Activated naive CD8-positive, alpha-beta T cell treated with anti-CD3 and anti-CD28 coated beads for 36 hours (primary cell): ENCODE measurements at regions not wholly inside any gene's neighbourhood (a gene's known extent, or its start where the extent isn't known, plus 50 kb on each side); places are given as distances from the start of the nearest gene placed in this dataset.

Experiments
- DNase-seq: peaks from one replicate; pipeline ENCODE4 v3.0.0; 2021
- H3K27ac Mint-ChIP-seq: one replicate; pipeline ENCODE4 v1.8.0; 2022; ENCODE audit warnings: mild to moderate bottlenecking, moderate library complexity, mixed read lengths
- H3K27me3 Mint-ChIP-seq: one replicate; pipeline ENCODE4 v1.8.0; 2022; ENCODE audit warnings: mild to moderate bottlenecking, mixed read lengths
- H3K36me3 Mint-ChIP-seq: one replicate; pipeline ENCODE4 v1.8.0; 2021; ENCODE audit warnings: mild to moderate bottlenecking, mixed read lengths
- H3K4me1 Mint-ChIP-seq: one replicate; pipeline ENCODE4 v1.8.0; 2021; ENCODE audit warnings: mixed read lengths
- H3K4me3 Mint-ChIP-seq: one replicate; pipeline ENCODE4 v1.8.0; 2022; ENCODE audit warnings: mild to moderate bottlenecking, moderate library complexity, mixed read lengths
- H3K9me3 Mint-ChIP-seq: one replicate; pipeline ENCODE4 v1.8.0; 2022; ENCODE audit warnings: mixed read lengths

DNA sequence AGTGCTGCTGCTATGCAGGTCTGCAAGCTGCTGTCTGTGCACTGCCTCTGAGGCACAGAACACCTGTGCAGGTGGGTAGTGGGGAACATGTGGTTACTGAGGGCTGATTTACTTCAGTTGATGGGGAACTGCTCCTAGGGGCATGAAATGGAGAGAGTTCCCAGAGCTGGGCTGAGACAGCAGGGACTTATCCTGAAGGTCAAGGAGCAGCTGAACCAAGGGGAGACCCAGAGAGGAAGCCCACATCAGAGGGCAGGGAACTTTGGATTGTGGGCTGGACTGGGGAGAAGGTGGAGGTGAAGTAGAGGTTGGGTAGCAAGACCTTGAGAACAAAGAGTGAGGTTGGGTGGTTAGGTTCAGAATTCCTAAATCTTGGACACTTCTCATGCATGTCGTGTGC, 311.9 kb downstream of the AACS start:
- Mint-ChIP-seq H3K27ac (no peak overlapping the region), H3K27me3 (no peaks in the 10 kb centered on the region), H3K4me3 (no peak overlapping the region), H3K4me1 (no peaks in the 10 kb centered on the region), H3K9me3 (no peaks in the 10 kb centered on the region), H3K36me3 (no peaks in the 10 kb centered on the region)
- DNase-seq, result no peak

DNA sequence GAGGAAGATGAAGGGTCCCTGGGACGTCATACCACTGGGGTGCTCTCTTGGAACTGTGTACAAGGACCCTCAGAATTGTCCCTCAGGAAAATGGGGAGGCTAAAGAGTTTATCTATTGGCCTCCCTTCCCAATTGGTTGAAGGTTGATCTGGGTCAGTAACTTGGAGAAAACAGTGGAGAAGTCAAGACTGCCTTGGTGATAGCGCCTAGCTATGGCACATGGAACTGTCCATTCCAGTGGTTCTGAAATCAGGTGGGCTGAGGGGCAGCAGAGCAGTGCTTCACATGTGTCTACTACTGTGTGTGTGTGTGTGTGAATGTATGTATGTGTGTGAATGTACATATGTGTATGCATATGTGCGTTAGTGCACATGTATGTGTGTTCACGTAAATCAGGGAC, 316.1 kb downstream of the AACS start:
- no peak overlapping the region for H3K27ac Mint-ChIP-seq
- no peaks in the 10 kb centered on the region for H3K9me3 Mint-ChIP-seq
- H3K27me3 Mint-ChIP-seq, result peaks cover 4% of the 10 kb centered on the region
- no peak overlapping the region for H3K4me3 Mint-ChIP-seq
- H3K4me1 Mint-ChIP-seq, result no peaks in the 10 kb centered on the region
- H3K36me3 Mint-ChIP-seq, result no peaks in the 10 kb centered on the region
- DNase-seq, result no peak

DNA sequence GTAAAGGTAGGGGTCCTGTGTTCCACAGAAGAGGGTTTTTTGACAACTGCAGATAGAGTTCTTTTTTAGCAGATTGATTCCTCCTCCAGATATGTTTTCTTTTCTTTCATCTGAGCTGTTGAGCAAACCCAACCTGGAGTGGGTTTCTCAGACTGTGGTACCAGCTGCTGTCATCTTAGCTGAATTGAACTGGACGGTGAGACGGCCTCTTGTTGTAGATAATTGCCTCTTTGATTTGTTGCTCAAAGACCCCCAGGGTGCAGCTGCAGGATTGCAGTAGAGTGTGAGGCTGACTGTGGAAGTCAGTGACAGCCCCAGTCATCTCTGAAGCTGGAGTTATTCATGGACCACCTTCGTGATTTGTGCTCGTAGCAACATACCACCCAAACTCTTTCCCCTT, 317.7 kb downstream of the AACS start:
- Mint-ChIP-seq H3K4me3 (no peak overlapping the region), H3K27me3 (peaks cover 9% of the 10 kb centered on the region), H3K4me1 (no peaks in the 10 kb centered on the region), H3K9me3 (no peaks in the 10 kb centered on the region), H3K27ac (no peak overlapping the region), H3K36me3 (no peaks in the 10 kb centered on the region)
- no peak for DNase-seq

DNA sequence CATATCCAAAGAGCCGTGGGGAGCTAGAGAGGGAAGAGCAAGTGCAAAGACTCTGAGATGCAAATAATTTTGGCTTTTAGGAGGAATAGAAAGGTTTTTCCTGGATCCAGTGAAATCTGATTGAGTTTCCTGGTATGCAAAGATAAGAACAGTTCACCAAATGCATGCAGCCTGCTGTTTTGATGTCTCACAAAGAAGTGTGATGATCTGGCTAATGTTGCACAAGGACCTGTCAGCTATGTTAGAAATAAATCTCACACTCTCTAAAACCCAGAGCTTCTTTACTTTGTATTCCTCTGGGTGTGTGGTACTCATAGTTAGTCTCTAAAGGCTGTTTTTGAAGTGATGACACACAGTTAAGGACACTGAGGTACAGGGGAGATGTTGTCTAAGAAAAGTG, 321.4 kb downstream of the AACS start:
- Mint-ChIP-seq H3K9me3 (no peaks in the 10 kb centered on the region), H3K27ac (no peak overlapping the region), H3K36me3 (no peaks in the 10 kb centered on the region), H3K27me3 (peaks cover 16% of the 10 kb centered on the region), H3K4me1 (no peaks in the 10 kb centered on the region), H3K4me3 (no peak overlapping the region)
- no peak for DNase-seq

DNA sequence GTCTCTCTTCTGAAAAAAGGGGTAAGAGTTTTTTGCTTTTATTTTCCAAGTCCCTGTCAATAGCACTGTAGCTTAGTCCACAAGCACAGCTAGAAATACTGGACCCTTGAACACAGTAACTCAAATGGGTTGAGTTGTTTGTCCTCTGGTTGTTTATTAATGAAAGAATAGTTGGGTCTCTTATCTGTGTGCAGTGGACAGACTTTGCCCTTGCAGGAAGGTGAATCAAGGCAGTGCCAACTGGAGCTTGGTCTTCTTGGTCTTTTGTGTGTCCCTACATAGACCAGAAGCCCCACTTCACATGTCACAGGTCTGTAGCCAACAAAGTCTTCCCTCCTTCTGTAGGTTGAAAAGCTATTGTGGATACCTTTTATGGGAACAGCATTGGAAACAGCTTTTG, 322.0 kb downstream of the AACS start:
- Mint-ChIP-seq H3K9me3 (no peaks in the 10 kb centered on the region), H3K27ac (no peak overlapping the region), H3K4me1 (no peaks in the 10 kb centered on the region)

DNA sequence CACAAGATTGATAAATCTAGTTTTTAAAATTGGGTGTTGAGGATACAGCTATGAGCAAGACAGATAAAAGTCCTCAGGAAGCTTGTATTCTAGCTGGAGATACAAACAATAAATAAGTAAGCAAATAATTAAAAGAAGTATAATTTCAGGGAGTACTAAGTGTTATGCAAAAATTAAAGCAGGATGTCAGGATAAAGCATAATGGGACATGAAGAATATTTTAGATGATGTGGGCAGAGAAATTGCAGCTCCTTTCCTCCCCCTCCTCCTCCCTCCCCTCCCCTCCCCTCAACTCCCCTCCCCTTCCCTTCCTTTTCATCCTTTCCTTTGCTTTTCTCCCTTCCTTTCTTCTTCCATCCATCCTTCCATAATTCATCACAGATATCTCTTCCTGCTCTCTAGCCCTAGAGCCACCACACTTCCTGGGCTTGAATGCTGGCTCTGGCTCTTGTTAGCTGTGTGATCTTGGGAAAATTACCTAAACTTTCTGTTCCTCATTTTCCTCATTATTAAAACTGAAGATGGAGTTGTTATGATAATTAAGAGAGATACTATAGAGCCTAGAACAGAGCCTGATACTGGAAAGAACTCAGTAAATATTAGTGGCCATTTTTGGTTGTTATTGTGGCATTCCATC, 323.9 kb downstream of the AACS start:
- no peak overlapping the region for H3K4me3 Mint-ChIP-seq
- H3K4me1 Mint-ChIP-seq, result no peaks in the 10 kb centered on the region
- H3K27me3 Mint-ChIP-seq, result peaks cover 23% of the 10 kb centered on the region
- H3K36me3 Mint-ChIP-seq, result no peaks in the 10 kb centered on the region
- H3K9me3 Mint-ChIP-seq, result no peaks in the 10 kb centered on the region
- no peak overlapping the region for H3K27ac Mint-ChIP-seq
- no peak for DNase-seq

More for the DNA sequence above, 322.0 kb downstream of the AACS start:
- no peak for DNase-seq
- peaks cover 16% of the 10 kb centered on the region for H3K27me3 Mint-ChIP-seq
- no peak overlapping the region for H3K4me3 Mint-ChIP-seq
- no peaks in the 10 kb centered on the region for H3K36me3 Mint-ChIP-seq

DNA sequence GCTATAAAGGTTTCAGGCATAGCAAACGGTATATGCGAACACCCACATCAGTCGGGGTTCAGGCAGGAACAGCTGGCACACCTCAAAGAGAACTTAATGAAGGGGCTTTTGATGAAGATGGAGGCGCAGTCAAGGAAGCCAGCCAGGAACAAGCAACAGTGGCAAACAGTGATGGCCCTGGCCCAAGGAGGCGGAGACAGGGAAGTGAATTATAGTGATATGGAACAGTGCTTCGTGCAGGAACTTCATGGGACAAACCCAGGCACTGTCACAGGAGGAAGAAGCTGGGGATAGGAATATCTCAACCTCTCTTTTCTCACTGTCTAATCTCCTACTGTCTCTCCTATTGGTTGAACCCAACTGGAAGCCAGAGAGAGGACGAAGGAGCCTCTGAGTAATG, 328.3 kb downstream of the AACS start:
- no peaks in the 10 kb centered on the region for H3K9me3 Mint-ChIP-seq
- H3K36me3 Mint-ChIP-seq, result no peaks in the 10 kb centered on the region
- DNase-seq, result no peak
- no peaks in the 10 kb centered on the region for H3K4me1 Mint-ChIP-seq
- H3K4me3 Mint-ChIP-seq, result no peak overlapping the region
- no peak overlapping the region for H3K27ac Mint-ChIP-seq
- peaks cover 13% of the 10 kb centered on the region for H3K27me3 Mint-ChIP-seq

DNA sequence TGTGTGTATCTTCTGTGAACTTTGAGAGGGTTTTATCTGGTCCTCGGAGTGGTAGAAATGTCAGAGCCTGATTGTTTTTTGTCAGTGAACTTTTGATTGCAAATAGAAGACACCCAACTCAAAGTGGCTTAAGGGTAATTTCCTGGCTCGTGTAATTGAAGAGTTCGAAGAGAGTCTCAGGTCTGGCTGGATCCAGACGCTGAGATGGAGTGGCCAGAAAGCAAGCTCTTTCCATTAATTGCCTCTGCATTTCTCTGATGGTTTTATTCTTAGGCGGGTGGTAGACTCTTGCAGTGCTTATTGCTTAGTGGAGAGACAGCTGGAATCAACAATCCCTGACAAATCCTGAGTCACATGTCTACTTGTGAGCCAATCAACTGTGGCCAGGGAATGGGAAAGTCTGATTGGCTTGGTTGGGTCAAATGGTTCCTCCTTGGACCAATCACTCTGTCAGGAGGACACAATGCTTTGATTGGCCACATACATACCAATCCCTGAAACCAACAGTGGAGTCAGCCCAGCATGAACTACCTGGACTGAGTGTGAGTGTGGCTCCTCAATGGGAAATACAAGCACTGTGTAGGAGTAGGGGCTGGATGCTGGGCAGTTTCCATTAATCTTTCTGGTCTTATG, 330.5 kb downstream of the AACS start:
- Mint-ChIP-seq H3K27me3 (peaks cover 10% of the 10 kb centered on the region), H3K9me3 (no peaks in the 10 kb centered on the region), H3K27ac (no peak overlapping the region), H3K4me1 (no peaks in the 10 kb centered on the region), H3K36me3 (no peaks in the 10 kb centered on the region), H3K4me3 (no peak overlapping the region)
- no peak for DNase-seq

DNA sequence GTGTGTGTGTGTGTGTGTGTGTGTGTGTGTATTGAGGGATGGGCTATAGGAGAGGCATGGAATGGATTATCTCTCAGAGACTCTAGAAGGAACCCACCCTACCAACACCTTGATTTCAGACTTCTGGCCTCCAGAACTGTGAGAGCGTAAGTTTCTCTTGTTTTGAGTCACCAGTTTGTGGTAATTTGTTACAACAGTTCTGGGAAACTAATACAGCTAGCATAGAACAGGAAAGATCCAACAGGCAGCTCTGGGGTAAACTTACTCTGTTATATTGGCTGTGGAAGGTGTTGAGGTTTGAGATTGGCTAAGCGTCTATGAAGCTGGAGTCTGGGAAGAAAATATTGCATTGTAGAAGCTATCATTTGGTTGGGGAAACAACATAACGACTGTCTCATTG, 334.3 kb downstream of the AACS start:
- Mint-ChIP-seq H3K9me3 (peaks cover 1% of the 10 kb centered on the region), H3K27ac (no peak overlapping the region), H3K4me3 (no peak overlapping the region), H3K27me3 (peaks cover 9% of the 10 kb centered on the region), H3K4me1 (no peaks in the 10 kb centered on the region), H3K36me3 (no peaks in the 10 kb centered on the region)
- DNase-seq, result no peak

DNA sequence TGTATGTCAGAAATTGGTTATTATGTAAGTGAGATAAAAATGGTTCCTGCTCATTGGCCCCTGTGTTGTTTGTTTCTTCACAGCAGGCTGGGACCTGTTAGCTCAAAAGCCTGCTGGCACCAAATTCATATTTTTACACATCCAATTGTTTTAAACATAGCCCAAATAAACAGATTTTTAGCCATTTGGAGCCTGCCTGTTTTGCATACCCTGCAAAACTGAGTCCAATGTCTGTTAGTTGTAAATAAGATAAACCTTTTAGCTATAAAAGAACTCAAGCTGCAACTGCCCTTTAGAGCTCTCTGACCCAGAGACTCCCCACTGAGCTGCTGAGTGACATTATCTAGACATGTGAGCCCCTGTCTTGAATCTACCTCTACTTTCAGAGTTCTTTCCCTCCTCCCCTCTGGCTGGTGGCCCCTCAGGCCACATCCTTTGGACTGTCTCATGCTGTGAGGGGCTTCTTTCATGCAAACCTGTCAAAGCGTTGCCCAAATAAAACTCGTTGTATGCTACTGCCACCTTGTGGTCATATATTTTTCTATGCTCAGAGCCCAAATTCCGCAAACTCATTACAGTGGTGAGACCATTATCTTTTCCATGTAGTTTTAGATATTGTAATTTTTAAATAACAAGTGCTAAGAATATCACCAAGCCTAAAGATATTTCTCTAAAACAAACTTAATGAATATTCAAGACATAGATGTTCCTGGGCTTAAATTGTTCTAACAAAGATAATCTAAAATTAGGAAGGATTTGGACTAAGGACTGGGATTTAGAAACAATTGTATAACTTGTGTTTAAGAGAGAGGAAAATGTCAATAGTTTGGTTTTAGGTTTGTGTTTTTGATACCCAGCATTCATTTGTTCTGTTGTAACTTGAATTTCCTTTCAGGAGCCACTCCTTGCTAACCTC, 337.9 kb downstream of the AACS start:
- Mint-ChIP-seq H3K36me3 (no peaks in the 10 kb centered on the region), H3K27me3 (peaks cover 9% of the 10 kb centered on the region), H3K4me3 (no peak overlapping the region), H3K9me3 (peaks cover 1% of the 10 kb centered on the region), H3K4me1 (no peaks in the 10 kb centered on the region), H3K27ac (no peak overlapping the region)
- DNase-seq, result no peak

DNA sequence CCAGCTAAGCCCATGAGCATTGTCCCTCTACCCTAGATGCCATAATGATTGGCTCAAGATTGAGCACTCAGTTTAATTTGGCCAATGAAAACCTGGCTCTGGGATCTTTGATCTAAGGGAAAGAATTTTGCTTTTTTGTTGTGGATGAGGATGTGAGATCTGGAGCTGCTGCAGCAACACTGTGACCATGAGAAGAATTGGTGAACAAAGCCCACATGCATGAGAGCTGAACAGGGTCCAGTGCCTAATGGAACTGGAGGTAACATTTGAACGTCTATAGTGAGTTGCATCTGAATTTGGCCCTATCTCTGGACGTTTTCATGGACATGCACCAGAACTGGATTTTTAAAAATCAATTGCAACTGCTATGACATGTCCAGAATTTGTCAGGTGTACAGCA, 338.6 kb downstream of the AACS start:
- H3K27me3 Mint-ChIP-seq, result peaks cover 9% of the 10 kb centered on the region
- H3K9me3 Mint-ChIP-seq, result peaks cover 1% of the 10 kb centered on the region
- H3K27ac Mint-ChIP-seq, result no peak overlapping the region
- no peak for DNase-seq
- H3K4me3 Mint-ChIP-seq, result no peak overlapping the region
- H3K4me1 Mint-ChIP-seq, result no peaks in the 10 kb centered on the region
- H3K36me3 Mint-ChIP-seq, result no peaks in the 10 kb centered on the region

DNA sequence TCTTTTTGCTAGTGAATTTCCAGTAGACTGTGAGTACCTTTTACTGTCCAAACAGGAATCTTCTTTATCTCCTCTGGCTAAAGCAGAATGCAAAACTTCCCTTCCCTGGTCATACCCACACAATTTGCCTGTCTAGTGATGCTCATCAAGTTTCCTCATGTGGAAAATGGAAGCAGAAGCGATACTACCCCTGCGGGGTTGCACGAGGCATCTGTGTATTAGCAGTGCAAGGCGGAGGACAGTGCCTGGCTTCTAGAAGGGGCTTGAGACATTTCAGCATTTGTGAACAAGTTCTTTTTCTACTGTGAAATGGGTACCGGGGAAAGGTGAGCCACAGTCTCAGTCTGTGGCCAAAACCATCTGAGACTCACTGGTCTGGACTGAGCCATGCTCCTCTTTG, 340.9 kb downstream of the AACS start:
- Mint-ChIP-seq H3K36me3 (no peaks in the 10 kb centered on the region), H3K27me3 (peaks cover 6% of the 10 kb centered on the region), H3K9me3 (peaks cover 3% of the 10 kb centered on the region), H3K4me1 (no peaks in the 10 kb centered on the region), H3K4me3 (no peak overlapping the region), H3K27ac (no peak overlapping the region)
- no peak for DNase-seq

DNA sequence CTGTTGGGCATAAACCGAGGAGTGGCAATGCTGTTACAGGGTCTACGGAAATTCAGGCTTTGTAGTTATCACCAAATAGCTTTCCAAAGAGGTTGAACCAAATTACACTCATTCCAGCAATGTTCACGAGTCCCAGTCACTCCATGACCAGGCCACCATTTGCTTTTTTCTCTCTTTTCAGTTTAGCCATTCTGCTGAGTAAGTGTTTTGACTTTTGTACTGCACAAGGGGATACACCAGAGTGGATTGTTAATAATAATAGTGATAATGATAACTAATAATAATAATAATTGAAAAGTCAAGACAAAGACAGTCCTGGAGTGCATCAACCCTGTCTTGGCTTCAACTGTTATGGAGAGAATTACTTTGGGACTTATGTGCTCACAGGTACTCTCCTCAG, 343.5 kb downstream of the AACS start:
- H3K27ac Mint-ChIP-seq, result no peak overlapping the region
- no peaks in the 10 kb centered on the region for H3K27me3 Mint-ChIP-seq
- peaks cover 2% of the 10 kb centered on the region for H3K9me3 Mint-ChIP-seq
- no peak for DNase-seq
- no peak overlapping the region for H3K4me3 Mint-ChIP-seq
- no peaks in the 10 kb centered on the region for H3K4me1 Mint-ChIP-seq
- H3K36me3 Mint-ChIP-seq, result no peaks in the 10 kb centered on the region

DNA sequence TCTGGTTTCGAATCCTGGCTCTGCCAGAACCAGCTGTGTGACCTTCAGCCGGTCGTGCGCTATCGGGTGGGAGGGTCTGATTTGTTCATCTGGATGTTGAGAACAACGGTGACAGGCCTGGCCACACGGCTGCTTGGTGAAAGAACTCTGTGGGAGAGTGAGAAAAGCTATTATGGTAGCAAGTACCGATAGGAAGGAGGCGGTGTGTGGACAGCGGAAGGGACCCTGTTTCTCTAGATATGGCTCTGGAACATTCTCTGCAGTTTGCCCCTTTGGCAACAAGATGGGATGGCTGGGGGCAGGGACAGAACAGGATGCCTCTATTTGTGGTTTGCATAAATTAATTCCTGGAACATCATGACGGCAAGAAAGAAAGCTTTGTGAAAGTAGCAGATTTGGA, 347.3 kb downstream of the AACS start:
- H3K9me3 Mint-ChIP-seq, result peaks cover 2% of the 10 kb centered on the region

DNA sequence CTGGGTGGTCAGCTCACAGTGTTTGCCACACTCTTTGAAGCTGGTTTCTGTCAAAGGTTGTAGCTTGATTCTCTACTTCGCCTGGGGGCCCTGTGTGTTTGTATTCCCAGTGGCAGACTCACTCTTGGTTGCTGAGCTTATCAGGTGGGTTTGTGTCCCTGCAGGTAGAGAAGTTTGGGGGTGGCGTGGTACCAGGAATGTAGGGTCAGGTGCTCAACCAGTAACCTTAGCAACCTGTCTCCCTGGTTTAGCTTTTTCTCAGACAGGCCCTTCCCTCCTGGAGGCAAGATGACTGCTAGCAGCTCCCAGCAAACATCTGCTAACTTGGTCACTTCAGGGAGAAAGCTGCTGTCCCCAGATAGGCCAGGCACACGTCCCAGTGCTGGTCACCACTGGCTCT, 352.2 kb downstream of the AACS start:
- no peak for DNase-seq
- no peak overlapping the region for H3K27ac Mint-ChIP-seq
- H3K4me1 Mint-ChIP-seq, result no peaks in the 10 kb centered on the region
- no peaks in the 10 kb centered on the region for H3K27me3 Mint-ChIP-seq
- no peak overlapping the region for H3K4me3 Mint-ChIP-seq
- H3K36me3 Mint-ChIP-seq, result no peaks in the 10 kb centered on the region
- H3K9me3 Mint-ChIP-seq, result peaks cover 7% of the 10 kb centered on the region

More for the DNA sequence above, 347.3 kb downstream of the AACS start:
- no peaks in the 10 kb centered on the region for H3K4me1 Mint-ChIP-seq
- no peaks in the 10 kb centered on the region for H3K27me3 Mint-ChIP-seq
- H3K4me3 Mint-ChIP-seq, result no peak overlapping the region
- no peak overlapping the region for H3K27ac Mint-ChIP-seq
- H3K36me3 Mint-ChIP-seq, result no peaks in the 10 kb centered on the region
- DNase-seq, result no peak
